ENCODE measurements at regions not wholly inside any gene's neighbourhood (a gene's known extent, or its start where the extent isn't known, plus 50 kb on each side); places are given as distances from the start of the nearest gene placed in this dataset.

- no peak overlapping the region for H2AK5ac ChIP-seq (ENCODE audit: low read length)
- H3K36me3 ChIP-seq (ENCODE audit: control insufficient read depth in 1 of 2, insufficient read depth in 2 of 2, low read length in 2 of 2), result no peaks in the 10 kb centered on the region
- no peak overlapping the region for H3K9ac ChIP-seq (ENCODE audit: low read length)
- no peak overlapping the region for H3K27ac ChIP-seq (ENCODE audit: low read depth, low read length)
- H3K79me2 ChIP-seq (ENCODE audit: control insufficient read depth, insufficient read depth, low read length, poor library complexity), result no peaks in the 10 kb centered on the region
- H4K91ac ChIP-seq (ENCODE audit: low read depth, low read length), result no peak overlapping the region
- H3K4me2 ChIP-seq (ENCODE audit: low read length), result no peak overlapping the region
- DNase-seq, result no peak
- no peak overlapping the region for H3K14ac ChIP-seq (ENCODE audit: low read length)
- H3K79me1 ChIP-seq (ENCODE audit: low read length), result no peaks in the 10 kb centered on the region
- H2BK5ac ChIP-seq (ENCODE audit: low read depth, low read length, poor library complexity), result no peak overlapping the region
- no peak overlapping the region for H3K4me3 ChIP-seq (ENCODE audit: low read depth, low read length)
- H3K4me1 ChIP-seq (ENCODE audit: control insufficient read depth in 1 of 2, insufficient read depth in 2 of 2, low read length in 2 of 2), result no peaks in the 10 kb centered on the region
- H3K9me3 ChIP-seq (ENCODE audit: insufficient read depth, low read depth, low read length), result no peaks in the 10 kb centered on the region
- H3K23ac ChIP-seq (ENCODE audit: low read length), result no peak overlapping the region
- H3K18ac ChIP-seq (ENCODE audit: low read length), result no peak overlapping the region
- no CpG with 5 or more reads among the region's 1 CpG for WGBS (ENCODE audit: extremely low coverage, insufficient coverage, insufficient read length)
- no peak overlapping the region for H4K8ac ChIP-seq (ENCODE audit: low read depth, low read length)
- no peak overlapping the region for H2BK120ac ChIP-seq (ENCODE audit: insufficient read depth, low read length, poor library complexity)
- H3K27me3 ChIP-seq (ENCODE audit: insufficient read depth, low read length), result no peaks in the 10 kb centered on the region
- H2BK12ac ChIP-seq (ENCODE audit: low read length), result no peak overlapping the region
- H4K12ac ChIP-seq (ENCODE audit: low read depth, low read length), result no peak overlapping the region
- H2AFZ ChIP-seq (ENCODE audit: insufficient read depth, low read length, poor library complexity), result no peak overlapping the region
- H3K4ac ChIP-seq (ENCODE audit: low read depth, low read length), result no peak overlapping the region
These were observed 402.2 kb downstream of the NR4A2 start for GRCh38 chr2:155930312-155930711.

GRCh38 chr2:155917380-155917779 lies 415.1 kb downstream of the NR4A2 start:
- Histone ChIP-seq H3K9ac (ENCODE audit: low read length) (no peak overlapping the region), H2BK5ac (ENCODE audit: low read depth, low read length, poor library complexity) (no peak overlapping the region), H4K91ac (ENCODE audit: low read depth, low read length) (no peak overlapping the region), H2BK120ac (ENCODE audit: insufficient read depth, low read length, poor library complexity) (no peak overlapping the region), H2AFZ (ENCODE audit: insufficient read depth, low read length, poor library complexity) (no peak overlapping the region), H3K4me3 (ENCODE audit: low read depth, low read length) (no peak overlapping the region), H3K4me2 (ENCODE audit: low read length) (no peak overlapping the region), H3K9me3 (ENCODE audit: insufficient read depth, low read depth, low read length) (no peaks in the 10 kb centered on the region), H3K23ac (ENCODE audit: low read length) (no peak overlapping the region), H3K14ac (ENCODE audit: low read length) (no peak overlapping the region), H3K4ac (ENCODE audit: low read depth, low read length) (no peak overlapping the region), H4K8ac (ENCODE audit: low read depth, low read length) (no peak overlapping the region), H3K27ac (ENCODE audit: low read depth, low read length) (no peak overlapping the region), H3K79me1 (ENCODE audit: low read length) (no peaks in the 10 kb centered on the region), H3K36me3 (ENCODE audit: control insufficient read depth in 1 of 2, insufficient read depth in 2 of 2, low read length in 2 of 2) (no peaks in the 10 kb centered on the region), H3K79me2 (ENCODE audit: control insufficient read depth, insufficient read depth, low read length, poor library complexity) (no peaks in the 10 kb centered on the region), H2AK5ac (ENCODE audit: low read length) (no peak overlapping the region), H3K4me1 (ENCODE audit: control insufficient read depth in 1 of 2, insufficient read depth in 2 of 2, low read length in 2 of 2) (no peaks in the 10 kb centered on the region), H3K27me3 (ENCODE audit: insufficient read depth, low read length) (no peaks in the 10 kb centered on the region), H3K18ac (ENCODE audit: low read length) (no peak overlapping the region), H4K12ac (ENCODE audit: low read depth, low read length) (no peak overlapping the region), H2BK12ac (ENCODE audit: low read length) (no peak overlapping the region)
- no CpG with 5 or more reads among the region's 1 CpG for WGBS (ENCODE audit: extremely low coverage, insufficient coverage, insufficient read length)
- no peak for DNase-seq

GRCh38 chr2:155913356-155913755 lies 419.2 kb downstream of the NR4A2 start:
- Histone ChIP-seq H3K36me3 (ENCODE audit: control insufficient read depth in 1 of 2, insufficient read depth in 2 of 2, low read length in 2 of 2) (no peaks in the 10 kb centered on the region), H2BK120ac (ENCODE audit: insufficient read depth, low read length, poor library complexity) (no peak overlapping the region), H2AK5ac (ENCODE audit: low read length) (no peak overlapping the region), H3K79me1 (ENCODE audit: low read length) (no peaks in the 10 kb centered on the region), H3K9ac (ENCODE audit: low read length) (no peak overlapping the region), H4K8ac (ENCODE audit: low read depth, low read length) (no peak overlapping the region), H3K79me2 (ENCODE audit: control insufficient read depth, insufficient read depth, low read length, poor library complexity) (no peaks in the 10 kb centered on the region), H2BK5ac (ENCODE audit: low read depth, low read length, poor library complexity) (no peak overlapping the region), H3K27ac (ENCODE audit: low read depth, low read length) (no peak overlapping the region), H3K9me3 (ENCODE audit: insufficient read depth, low read depth, low read length) (no peaks in the 10 kb centered on the region), H3K23ac (ENCODE audit: low read length) (no peak overlapping the region), H3K4ac (ENCODE audit: low read depth, low read length) (no peak overlapping the region), H3K4me1 (ENCODE audit: control insufficient read depth in 1 of 2, insufficient read depth in 2 of 2, low read length in 2 of 2) (no peaks in the 10 kb centered on the region), H3K4me3 (ENCODE audit: low read depth, low read length) (no peak overlapping the region), H3K27me3 (ENCODE audit: insufficient read depth, low read length) (no peaks in the 10 kb centered on the region), H2AFZ (ENCODE audit: insufficient read depth, low read length, poor library complexity) (no peak overlapping the region), H3K4me2 (ENCODE audit: low read length) (no peak overlapping the region), H4K12ac (ENCODE audit: low read depth, low read length) (no peak overlapping the region), H3K14ac (ENCODE audit: low read length) (no peak overlapping the region), H2BK12ac (ENCODE audit: low read length) (no peak overlapping the region), H4K91ac (ENCODE audit: low read depth, low read length) (no peak overlapping the region), H3K18ac (ENCODE audit: low read length) (no peak overlapping the region)
- peak; percentile 7 to 73 for DNase-seq

DNA sequence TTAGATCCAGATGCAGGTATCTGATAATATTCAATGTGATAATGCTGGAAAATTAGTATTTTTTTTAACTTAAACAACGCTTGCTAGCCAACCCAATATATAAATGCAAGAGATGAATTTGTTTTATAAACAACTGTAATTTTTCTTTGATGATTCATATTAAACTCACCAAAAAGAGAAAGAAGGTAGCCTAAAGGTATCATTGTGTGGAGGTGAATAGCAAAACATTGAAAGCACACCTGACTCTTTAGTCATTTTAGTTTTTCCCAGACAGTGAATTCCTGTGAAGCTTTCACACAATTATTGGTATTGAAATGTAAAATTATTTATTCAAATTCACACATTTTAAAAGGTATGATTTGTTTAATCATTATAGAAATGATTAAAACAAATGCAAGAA lies 424.0 kb downstream of the NR4A2 start:
- H3K4ac ChIP-seq (ENCODE audit: low read depth, low read length), result no peak overlapping the region
- WGBS (ENCODE audit: extremely low coverage, insufficient coverage, insufficient read length), result no CpG with 5 or more reads among the region's 1 CpG
- H3K18ac ChIP-seq (ENCODE audit: low read length), result no peak overlapping the region
- no peak overlapping the region for H3K9ac ChIP-seq (ENCODE audit: low read length)
- H4K12ac ChIP-seq (ENCODE audit: low read depth, low read length), result no peak overlapping the region
- no peak overlapping the region for H4K8ac ChIP-seq (ENCODE audit: low read depth, low read length)
- H3K79me1 ChIP-seq (ENCODE audit: low read length), result no peaks in the 10 kb centered on the region
- no peak overlapping the region for H4K91ac ChIP-seq (ENCODE audit: low read depth, low read length)
- H3K14ac ChIP-seq (ENCODE audit: low read length), result no peak overlapping the region
- no peak for DNase-seq
- no peaks in the 10 kb centered on the region for H3K27me3 ChIP-seq (ENCODE audit: insufficient read depth, low read length)
- no peak overlapping the region for H2BK12ac ChIP-seq (ENCODE audit: low read length)
- no peak overlapping the region for H3K4me3 ChIP-seq (ENCODE audit: low read depth, low read length)
- no peak overlapping the region for H2BK120ac ChIP-seq (ENCODE audit: insufficient read depth, low read length, poor library complexity)
- H2AFZ ChIP-seq (ENCODE audit: insufficient read depth, low read length, poor library complexity), result no peak overlapping the region
- H3K36me3 ChIP-seq (ENCODE audit: control insufficient read depth in 1 of 2, insufficient read depth in 2 of 2, low read length in 2 of 2), result no peaks in the 10 kb centered on the region
- H2BK5ac ChIP-seq (ENCODE audit: low read depth, low read length, poor library complexity), result no peak overlapping the region
- no peak overlapping the region for H2AK5ac ChIP-seq (ENCODE audit: low read length)
- no peak overlapping the region for H3K23ac ChIP-seq (ENCODE audit: low read length)
- no peaks in the 10 kb centered on the region for H3K9me3 ChIP-seq (ENCODE audit: insufficient read depth, low read depth, low read length)
- H3K4me2 ChIP-seq (ENCODE audit: low read length), result no peak overlapping the region
- H3K79me2 ChIP-seq (ENCODE audit: control insufficient read depth, insufficient read depth, low read length, poor library complexity), result no peaks in the 10 kb centered on the region
- no peaks in the 10 kb centered on the region for H3K4me1 ChIP-seq (ENCODE audit: control insufficient read depth in 1 of 2, insufficient read depth in 2 of 2, low read length in 2 of 2)
- H3K27ac ChIP-seq (ENCODE audit: low read depth, low read length), result no peak overlapping the region

- Histone ChIP-seq H3K14ac (ENCODE audit: low read length) (no peak overlapping the region), H2BK12ac (ENCODE audit: low read length) (no peak overlapping the region)
These were observed 425.3 kb downstream of the NR4A2 start for GRCh38 chr2:155907211-155907610.

More at GRCh38 chr2:155907211-155907610, 425.3 kb downstream of the NR4A2 start:
- Histone ChIP-seq H3K4me3 (ENCODE audit: low read depth, low read length) (no peak overlapping the region), H4K8ac (ENCODE audit: low read depth, low read length) (no peak overlapping the region), H4K91ac (ENCODE audit: low read depth, low read length) (no peak overlapping the region), H3K36me3 (ENCODE audit: control insufficient read depth in 1 of 2, insufficient read depth in 2 of 2, low read length in 2 of 2) (no peaks in the 10 kb centered on the region), H3K23ac (ENCODE audit: low read length) (no peak overlapping the region), H3K4me1 (ENCODE audit: control insufficient read depth in 1 of 2, insufficient read depth in 2 of 2, low read length in 2 of 2) (no peaks in the 10 kb centered on the region), H4K12ac (ENCODE audit: low read depth, low read length) (no peak overlapping the region), H3K79me2 (ENCODE audit: control insufficient read depth, insufficient read depth, low read length, poor library complexity) (no peaks in the 10 kb centered on the region), H3K79me1 (ENCODE audit: low read length) (no peaks in the 10 kb centered on the region), H3K4ac (ENCODE audit: low read depth, low read length) (no peak overlapping the region), H3K18ac (ENCODE audit: low read length) (no peak overlapping the region), H2AFZ (ENCODE audit: insufficient read depth, low read length, poor library complexity) (no peak overlapping the region), H3K4me2 (ENCODE audit: low read length) (no peak overlapping the region), H2AK5ac (ENCODE audit: low read length) (no peak overlapping the region), H3K27me3 (ENCODE audit: insufficient read depth, low read length) (no peaks in the 10 kb centered on the region), H3K9ac (ENCODE audit: low read length) (no peak overlapping the region), H2BK5ac (ENCODE audit: low read depth, low read length, poor library complexity) (no peak overlapping the region), H2BK120ac (ENCODE audit: insufficient read depth, low read length, poor library complexity) (no peak overlapping the region), H3K9me3 (ENCODE audit: insufficient read depth, low read depth, low read length) (no peaks in the 10 kb centered on the region), H3K27ac (ENCODE audit: low read depth, low read length) (no peak overlapping the region)
- WGBS (ENCODE audit: extremely low coverage, insufficient coverage, insufficient read length), result no CpG with 5 or more reads among the region's 3 CpGs
- no peak for DNase-seq
